Mesenchymal stem cell (in vitro differentiated cells and primary cell): ENCODE measurements at regions not wholly inside any gene's neighbourhood (a gene's known extent, or its start where the extent isn't known, plus 50 kb on each side); places are given as distances from the start of the nearest gene placed in this dataset.

Source experiments
- DNase-seq: peaks from one replicate; pipeline ENCODE4 v3.0.0-alpha.2; 2013
- H2AFZ ChIP-seq: one replicate; pipeline ENCODE4 v1.6.1; 2013; ENCODE audit warnings: low read depth, mild to moderate bottlenecking, control low read depth, inconsistent platforms, low read length, moderate library complexity
- H2AK5ac ChIP-seq: 2 replicates; pipeline ENCODE4 v1.6.1; 2013; ENCODE audit warnings: low read length, moderate library complexity, mild to moderate bottlenecking, inconsistent platforms; ENCODE audit not compliant: severe bottlenecking
- H2BK120ac ChIP-seq: one replicate; pipeline ENCODE4 v1.6.1; 2013; ENCODE audit warnings: low read depth, mild to moderate bottlenecking, inconsistent platforms, low read length, moderate library complexity
- H2BK12ac ChIP-seq, 2 experiments: one replicate each; pipeline ENCODE4 v1.6.1; 2013; ENCODE audit warnings: inconsistent platforms in 2 of 2, low read length in 2 of 2, mild to moderate bottlenecking in 2 of 2, moderate library complexity in 2 of 2, control low read depth in 1 of 2
- H2BK15ac ChIP-seq: one replicate; pipeline ENCODE4 v1.6.1; 2013; ENCODE audit warnings: mild to moderate bottlenecking, low read depth, inconsistent platforms; ENCODE audit not compliant: poor library complexity, severe bottlenecking
- H2BK5ac ChIP-seq: 2 replicates; pipeline ENCODE4 v1.6.1; 2013; ENCODE audit warnings: low read depth, mild to moderate bottlenecking, low read length, control low read depth, inconsistent platforms; ENCODE audit not compliant: poor library complexity, severe bottlenecking
- H3K14ac ChIP-seq, 2 experiments: one replicate each; pipeline ENCODE4 v1.6.1; 2013; ENCODE audit warnings: inconsistent platforms in 2 of 2, low read length in 2 of 2, control low read depth in 1 of 2, mild to moderate bottlenecking in 1 of 2, moderate library complexity in 1 of 2
- H3K18ac ChIP-seq, 2 experiments: one replicate each; pipeline ENCODE4 v1.6.1; 2013; ENCODE audit warnings: inconsistent platforms in 2 of 2, low read length in 2 of 2, control low read depth in 1 of 2, low read depth in 1 of 2, mild to moderate bottlenecking in 1 of 2
- H3K23ac ChIP-seq, 2 experiments: one replicate each; pipeline ENCODE4 v1.6.1; 2013; ENCODE audit warnings: inconsistent platforms in 2 of 2, low read length in 2 of 2, mild to moderate bottlenecking in 2 of 2, moderate library complexity in 2 of 2, control low read depth in 1 of 2
- H3K27ac ChIP-seq: 2 replicates; pipeline ENCODE4 v1.5.1; 2013; ENCODE audit warnings: mild to moderate bottlenecking, moderate library complexity, low read length, control low read depth, inconsistent platforms; ENCODE audit not compliant: poor library complexity, severe bottlenecking
- H3K27me3 ChIP-seq, 2 experiments: 2 replicates each; pipeline versions ENCODE4 v1.6.1 to v1.7.0; 2013; ENCODE audit warnings: low read length in 2 of 2, mild to moderate bottlenecking in 2 of 2, moderate library complexity in 2 of 2, control low read depth in 1 of 2, inconsistent platforms in 1 of 2; ENCODE audit not compliant: control insufficient read depth in 1 of 2, insufficient read depth in 1 of 2
- H3K36me3 ChIP-seq, 2 experiments: 2 replicates each; pipeline versions ENCODE4 v1.6.1 to v1.7.0; 2013; ENCODE audit warnings: low read length in 2 of 2, control low read depth in 1 of 2, inconsistent platforms in 1 of 2, low read depth in 1 of 2, mild to moderate bottlenecking in 1 of 2; ENCODE audit not compliant: insufficient read depth in 2 of 2, control insufficient read depth in 1 of 2
- H3K4ac ChIP-seq, 2 experiments: one replicate each; pipeline ENCODE4 v1.6.1; 2013; ENCODE audit warnings: inconsistent platforms in 2 of 2, low read length in 2 of 2, mild to moderate bottlenecking in 2 of 2, moderate library complexity in 2 of 2, control low read depth in 1 of 2, low read depth in 1 of 2
- H3K4me1 ChIP-seq: 2 replicates; pipeline ENCODE4 v1.6.1; 2013; ENCODE audit warnings: low read depth, low read length, control low read depth; ENCODE audit not compliant: control insufficient read depth, insufficient read depth
- H3K4me2 ChIP-seq: 2 replicates; pipeline ENCODE4 v1.6.1; 2013; ENCODE audit warnings: low read length, mild to moderate bottlenecking, inconsistent platforms; ENCODE audit not compliant: poor library complexity, severe bottlenecking
- H3K4me3 ChIP-seq, 2 experiments: 2 replicates each; pipeline versions ENCODE4 v1.5.1 to v1.7.0; 2013; ENCODE audit warnings: low read length in 2 of 2, mild to moderate bottlenecking in 2 of 2, control low read depth in 1 of 2, low read depth in 1 of 2; ENCODE audit not compliant: insufficient read depth in 1 of 2
- H3K79me1 ChIP-seq: replicated peaks from 2 replicates; pipeline ENCODE4 v1.6.1; 2013; ENCODE audit warnings: mild to moderate bottlenecking, control low read depth, low read length, inconsistent platforms; ENCODE audit not compliant: poor library complexity, severe bottlenecking
- H3K9ac ChIP-seq: 2 replicates; pipeline ENCODE4 v1.7.0; 2013; ENCODE audit warnings: mild to moderate bottlenecking, low read length, moderate library complexity
- H3K9me3 ChIP-seq: 2 replicates; pipeline ENCODE4 v1.7.0; 2013; ENCODE audit warnings: mild to moderate bottlenecking, low read length; ENCODE audit not compliant: control insufficient read depth
- H4K8ac ChIP-seq: one replicate; pipeline ENCODE4 v1.6.1; 2013; ENCODE audit warnings: inconsistent platforms, mild to moderate bottlenecking, low read length, moderate library complexity
- H4K91ac ChIP-seq: one replicate; pipeline ENCODE4 v1.6.1; 2013; ENCODE audit warnings: mild to moderate bottlenecking, low read length, inconsistent platforms
- WGBS: methylation state at CpG from one replicate; pipeline ENCODE4 v1.1.7; 2013; ENCODE audit warnings: mixed read lengths; 5-methylcytosine and 5-hydroxymethylcytosine counted together

- Histone ChIP-seq H2BK120ac (no peak overlapping the region), H3K14ac (no peak overlapping the region), H3K18ac (peak overlapping the region in 1 of 2 experiments; percentile 16), H3K23ac (no peak overlapping the region), H3K27me3 (peaks cover 0 to 3% of the 10 kb centered on the region in 2 experiments), H4K91ac (no peak overlapping the region), H3K9ac (no peak overlapping the region), H3K4me2 (no peak overlapping the region), H3K4ac (peak overlapping the region in 1 of 2 experiments; percentile 52), H3K4me3 (no peak overlapping the region), H2AK5ac (no peak overlapping the region), H2BK5ac (no peak overlapping the region), H3K36me3 (no peaks in the 10 kb centered on the region), H4K8ac (peak overlapping the region; percentile 19), H3K79me1 (no peaks in the 10 kb centered on the region), H2AFZ (no peak overlapping the region), H3K9me3 (peaks cover 2% of the 10 kb centered on the region), H3K4me1 (no peaks in the 10 kb centered on the region), H2BK12ac (peak overlapping the region in 1 of 2 experiments; percentile 7), H2BK15ac (peak overlapping the region; percentile 26), H3K27ac (no peak overlapping the region)
- DNase-seq: peak; percentile 73
- WGBS: 21% methylated on average over 5 of the region's 5 CpGs
Measured at GRCh38 chr1:94595658-94596057, 54.1 kb upstream of the F3 start.

DNA sequence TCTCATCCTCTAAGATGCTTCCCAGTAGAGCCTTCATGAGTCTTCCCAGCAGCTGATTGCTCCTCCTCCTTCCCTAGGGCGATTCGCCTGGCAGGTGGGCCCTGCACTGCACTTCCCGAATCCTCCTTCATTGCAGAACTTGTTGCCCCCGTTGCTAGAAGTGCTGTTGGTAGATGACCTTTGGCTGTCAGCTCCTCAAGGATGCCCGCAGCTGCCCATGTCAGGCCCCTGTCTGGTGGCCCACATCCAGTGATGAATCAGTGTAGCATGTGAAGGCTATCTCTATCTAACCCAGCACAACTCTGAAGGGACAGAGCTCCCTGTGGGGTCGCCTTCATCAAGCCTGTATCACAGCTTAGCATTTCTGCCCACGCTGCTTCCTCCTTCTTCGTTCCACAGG lies 52.1 kb upstream of the F3 start:
- no peaks in the 10 kb centered on the region for H3K36me3 ChIP-seq
- H2AK5ac ChIP-seq: no peak overlapping the region
- H3K27me3 ChIP-seq: no peaks in the 10 kb centered on the region
- no peak overlapping the region for H2BK5ac ChIP-seq
- H3K23ac ChIP-seq: no peak overlapping the region
- H3K27ac ChIP-seq: no peak overlapping the region
- 82% methylated on average over 8 of the region's 8 CpGs for WGBS
- H3K79me1 ChIP-seq: no peaks in the 10 kb centered on the region
- H3K18ac ChIP-seq: peak overlapping the region in 1 of 2 experiments; percentile 73
- H3K4me2 ChIP-seq: no peak overlapping the region
- no peaks in the 10 kb centered on the region for H3K4me1 ChIP-seq
- no peak overlapping the region for H2BK120ac ChIP-seq
- H3K14ac ChIP-seq: no peak overlapping the region
- peak overlapping the region; percentile 29 to 63 for H2BK12ac ChIP-seq
- peak overlapping the region; percentile 55 for H2BK15ac ChIP-seq
- no peak for DNase-seq
- H2AFZ ChIP-seq: no peak overlapping the region
- H3K9me3 ChIP-seq: peaks cover 2% of the 10 kb centered on the region
- peak overlapping the region; percentile 47 for H4K91ac ChIP-seq
- peak overlapping the region in 1 of 2 experiments; percentile 37 for H3K4ac ChIP-seq
- peak overlapping the region; percentile 16 for H4K8ac ChIP-seq
- no peak overlapping the region for H3K9ac ChIP-seq
- H3K4me3 ChIP-seq: no peak overlapping the region

DNA sequence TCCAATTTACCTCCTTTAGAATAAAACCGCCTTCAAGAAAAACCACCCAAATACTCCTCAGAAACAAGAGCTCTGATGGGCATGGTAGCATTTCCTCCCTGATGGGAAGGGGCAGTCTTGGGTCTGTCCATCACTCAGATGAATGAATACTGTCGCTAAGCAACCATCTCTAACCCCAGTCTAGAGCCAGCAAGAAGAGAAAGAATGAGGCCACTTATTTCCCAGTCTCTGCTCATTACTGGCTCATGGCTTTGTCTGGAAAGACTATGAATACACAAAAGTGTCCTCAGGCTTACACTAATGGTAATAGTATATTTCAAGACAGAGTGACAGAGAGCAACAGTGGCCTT lies 51.0 kb upstream of the F3 start:
- Histone ChIP-seq H4K8ac (no peak overlapping the region), H2BK5ac (no peak overlapping the region), H3K27ac (no peak overlapping the region), H2AFZ (no peak overlapping the region), H3K23ac (no peak overlapping the region), H3K4me2 (no peak overlapping the region), H2BK120ac (no peak overlapping the region), H2AK5ac (no peak overlapping the region), H3K14ac (no peak overlapping the region), H3K79me1 (no peaks in the 10 kb centered on the region), H3K9me3 (peaks cover 1% of the 10 kb centered on the region), H3K27me3 (no peaks in the 10 kb centered on the region), H4K91ac (no peak overlapping the region), H2BK12ac (peak overlapping the region; percentile 64 to 70), H3K4ac (no peak overlapping the region), H3K18ac (no peak overlapping the region), H2BK15ac (no peak overlapping the region), H3K4me3 (no peak overlapping the region), H3K9ac (no peak overlapping the region), H3K4me1 (no peaks in the 10 kb centered on the region), H3K36me3 (no peaks in the 10 kb centered on the region)
- no peak for DNase-seq
- 100% methylated on average over 2 of the region's 2 CpGs for WGBS

DNA sequence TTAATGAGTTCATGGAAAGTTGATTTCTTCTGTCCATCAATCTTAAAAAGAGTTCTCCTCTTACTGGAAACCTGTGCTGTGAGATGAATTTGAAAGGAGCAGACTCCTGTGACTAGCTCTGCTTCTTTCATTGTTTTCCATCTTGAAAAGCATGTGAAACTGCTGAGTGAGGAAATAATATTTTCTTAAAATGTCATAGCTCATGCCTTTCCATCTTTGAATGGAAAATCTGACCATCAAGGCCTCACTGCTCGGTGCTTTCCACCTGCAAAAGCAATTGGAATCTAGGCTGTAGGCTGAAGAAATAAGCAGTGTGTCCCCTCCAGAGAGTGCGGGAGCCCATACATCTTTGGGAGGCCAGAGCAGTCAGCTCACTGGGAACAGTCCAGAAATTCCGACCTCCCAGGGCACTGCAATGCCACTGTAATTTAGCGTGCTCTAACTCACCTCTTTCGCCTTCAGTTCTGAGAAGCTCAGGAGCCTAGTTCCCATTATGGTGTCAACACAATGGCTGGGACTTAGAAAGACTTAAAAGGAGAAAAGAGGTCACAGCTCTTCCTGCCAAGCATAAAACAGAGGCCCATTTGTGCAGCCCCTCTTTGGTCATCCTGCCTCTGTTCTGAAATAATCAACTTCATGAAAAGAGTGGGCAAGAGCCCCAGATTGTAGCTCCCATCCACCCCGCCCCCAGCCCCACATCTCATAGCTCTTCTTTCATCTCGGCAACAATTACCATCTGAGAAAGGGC lies 50.4 kb upstream of the F3 start:
- Histone ChIP-seq H2BK120ac (no peak overlapping the region), H2BK5ac (no peak overlapping the region), H3K27ac (no peak overlapping the region), H3K36me3 (no peaks in the 10 kb centered on the region), H2AFZ (no peak overlapping the region), H3K4ac (peak overlapping the region in 1 of 2 experiments; percentile 59), H3K14ac (no peak overlapping the region), H3K4me1 (no peaks in the 10 kb centered on the region), H3K4me3 (no peak overlapping the region), H3K9me3 (no peaks in the 10 kb centered on the region), H3K4me2 (no peak overlapping the region), H4K91ac (peak overlapping the region; percentile 37), H4K8ac (no peak overlapping the region), H2BK15ac (peak overlapping the region; percentile 92), H3K79me1 (no peaks in the 10 kb centered on the region), H3K23ac (no peak overlapping the region), H2BK12ac (peak overlapping the region; percentile 70 to 96), H3K9ac (no peak overlapping the region), H3K27me3 (no peaks in the 10 kb centered on the region), H3K18ac (peak overlapping the region; percentile 61 to 70), H2AK5ac (no peak overlapping the region)
- DNase-seq: no peak
- 96% methylated on average over 7 of the region's 7 CpGs for WGBS
